Suprapubic skin (tissue), 4 donors: ENCODE measurements at regions not wholly inside any gene's neighbourhood (a gene's known extent, or its start where the extent isn't known, plus 50 kb on each side); places are given as distances from the start of the nearest gene placed in this dataset.

Experiments used
- DNase-seq, 2 donors: peaks; one replicate each; pipeline ENCODE4 v3.0.0-alpha.2; 2019; ENCODE audit warnings: low spot score in 2 of 2
- H3K27ac ChIP-seq: fragments of 200-600 bp; sonication (generic); one replicate; pipeline ENCODE4 v1.5.1; 2019
- H3K27me3 ChIP-seq: fragments of 200-600 bp; sonication (generic); one replicate; pipeline ENCODE4 v1.5.1; 2019
- H3K36me3 ChIP-seq: fragments of 200-600 bp; sonication (generic); one replicate; pipeline ENCODE4 v1.5.1; 2019
- H3K4me1 ChIP-seq: fragments of 200-600 bp; sonication (generic); one replicate; pipeline ENCODE4 v1.5.1; 2019
- H3K4me3 ChIP-seq: fragments of 200-600 bp; sonication (generic); one replicate; pipeline ENCODE4 v1.5.1; 2019; ENCODE audit warnings: mild to moderate bottlenecking
- H3K9me3 ChIP-seq: fragments of 200-600 bp; sonication (generic); one replicate; pipeline ENCODE4 v1.5.1; 2019
- EP300 ChIP-seq: sonication (generic); formaldehyde crosslinking; IDR thresholded peaks from one replicate; pipeline ENCODE4 v1.6.1; 2017; ENCODE audit warnings: antibody characterized with exemption
- POLR2A ChIP-seq, 2 donors: fragments of 450-650 bp; IDR thresholded peaks; one replicate each; pipeline ENCODE4 v1.6.1; 2017; ENCODE audit warnings: antibody characterized with exemption in 2 of 2, mild to moderate bottlenecking in 2 of 2, moderate library complexity in 2 of 2
- POLR2AphosphoS5 ChIP-seq, 3 donors: sonication (generic); formaldehyde crosslinking; IDR thresholded peaks; one replicate each; pipeline ENCODE4 v1.6.1; 2017; ENCODE audit warnings: antibody characterized with exemption in 3 of 3
- WGBS: methylation state at CpG from one replicate; pipeline ENCODE4 v1.1.5; 2018; 5-methylcytosine and 5-hydroxymethylcytosine counted together
- TF ChIP-seq, protein P1 (sequence below), 2 donors: fragments of 200-600 bp in 1 of 2; fragments of 450-650 bp in 1 of 2; sonication (generic) in 1 of 2; IDR thresholded peaks; one replicate each; pipeline ENCODE4 v1.5.1; 2016 to 2019; ENCODE audit warnings: antibody characterized with exemption in 2 of 2, mild to moderate bottlenecking in 1 of 2, moderate library complexity in 1 of 2

DNA sequence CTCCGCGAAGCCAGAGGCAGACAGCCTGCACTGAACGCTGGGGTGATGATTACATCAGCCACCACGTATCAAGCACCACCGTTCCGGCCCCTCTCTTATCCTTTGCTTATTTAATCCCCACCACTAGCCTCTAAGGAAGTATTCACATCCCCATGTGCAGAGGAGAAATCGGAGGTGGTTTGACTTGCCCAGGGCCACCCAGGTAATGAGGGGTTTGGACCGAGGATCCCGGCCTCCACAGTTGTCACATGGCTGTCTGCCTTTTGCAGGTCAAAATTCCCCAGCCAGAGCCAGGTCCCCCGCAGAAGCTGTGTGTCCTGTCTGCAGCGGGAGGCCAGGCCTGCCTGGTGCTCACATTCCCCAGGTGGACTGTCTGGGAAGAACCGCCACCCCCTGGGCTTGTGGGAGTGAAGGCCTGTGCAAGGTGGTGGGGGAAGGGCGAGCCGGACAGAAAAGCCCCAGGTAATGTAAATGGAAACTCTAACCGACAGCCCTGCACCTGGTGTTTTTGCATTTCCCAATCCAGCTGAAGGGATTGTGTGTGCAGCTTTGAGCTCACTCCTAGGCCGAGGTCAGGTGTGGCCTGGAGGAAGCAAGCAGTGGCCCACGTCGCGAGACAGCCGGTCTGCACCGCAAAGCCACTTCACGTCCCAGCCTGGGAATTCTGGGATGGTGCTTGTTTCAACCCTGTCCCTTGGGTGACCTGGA, 108.5 kb upstream of the ID2 start:
- WGBS = 88% methylated on average over 17 of the region's 22 CpGs

GRCh38 chr2:8573942-8574195, 108.0 kb upstream of the ID2 start:
- peak in 1 of 2 donors; percentile 43 for DNase-seq
- H3K36me3 ChIP-seq = no peaks in the 10 kb centered on the region
- peaks cover 25% of the 10 kb centered on the region for H3K4me1 ChIP-seq
- no peak overlapping the region for H3K4me3 ChIP-seq
- no peaks in the 10 kb centered on the region for H3K27me3 ChIP-seq
- H3K27ac ChIP-seq = no peak overlapping the region
- TF ChIP-seq EP300 (no peak), POLR2A (IDR thresholded peaks at IDR 0.05) (no peak), POLR2AphosphoS5 (IDR thresholded peaks at IDR 0.05) (no peak)
- TF ChIP-seq, protein P1, sequence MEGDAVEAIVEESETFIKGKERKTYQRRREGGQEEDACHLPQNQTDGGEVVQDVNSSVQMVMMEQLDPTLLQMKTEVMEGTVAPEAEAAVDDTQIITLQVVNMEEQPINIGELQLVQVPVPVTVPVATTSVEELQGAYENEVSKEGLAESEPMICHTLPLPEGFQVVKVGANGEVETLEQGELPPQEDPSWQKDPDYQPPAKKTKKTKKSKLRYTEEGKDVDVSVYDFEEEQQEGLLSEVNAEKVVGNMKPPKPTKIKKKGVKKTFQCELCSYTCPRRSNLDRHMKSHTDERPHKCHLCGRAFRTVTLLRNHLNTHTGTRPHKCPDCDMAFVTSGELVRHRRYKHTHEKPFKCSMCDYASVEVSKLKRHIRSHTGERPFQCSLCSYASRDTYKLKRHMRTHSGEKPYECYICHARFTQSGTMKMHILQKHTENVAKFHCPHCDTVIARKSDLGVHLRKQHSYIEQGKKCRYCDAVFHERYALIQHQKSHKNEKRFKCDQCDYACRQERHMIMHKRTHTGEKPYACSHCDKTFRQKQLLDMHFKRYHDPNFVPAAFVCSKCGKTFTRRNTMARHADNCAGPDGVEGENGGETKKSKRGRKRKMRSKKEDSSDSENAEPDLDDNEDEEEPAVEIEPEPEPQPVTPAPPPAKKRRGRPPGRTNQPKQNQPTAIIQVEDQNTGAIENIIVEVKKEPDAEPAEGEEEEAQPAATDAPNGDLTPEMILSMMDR (IDR thresholded peaks at IDR 0.05) = no peak
- H3K9me3 ChIP-seq = no peaks in the 10 kb centered on the region
- WGBS = 85% methylated on average over 6 of the region's 9 CpGs

More for the DNA sequence above, 108.5 kb upstream of the ID2 start:
- H3K4me3 ChIP-seq = no peak overlapping the region
- H3K9me3 ChIP-seq = no peaks in the 10 kb centered on the region
- peak; percentile 51 to 77 for DNase-seq
- TF ChIP-seq POLR2AphosphoS5 (IDR thresholded peaks at IDR 0.05) = no peak
- TF ChIP-seq POLR2A (IDR thresholded peaks at IDR 0.05) = no peak
- TF ChIP-seq EP300 = no peak
- TF ChIP-seq, protein P1 (IDR thresholded peaks at IDR 0.05) = no peak
- H3K27me3 ChIP-seq = no peaks in the 10 kb centered on the region
- H3K27ac ChIP-seq = no peak overlapping the region
- no peaks in the 10 kb centered on the region for H3K36me3 ChIP-seq
- H3K4me1 ChIP-seq = peaks cover 25% of the 10 kb centered on the region

- no peak for TF ChIP-seq POLR2A (IDR thresholded peaks at IDR 0.05)
- TF ChIP-seq, protein P1 (IDR thresholded peaks at IDR 0.05) = no peak
- no peak for TF ChIP-seq EP300
- no peak for TF ChIP-seq POLR2AphosphoS5 (IDR thresholded peaks at IDR 0.05)
- 69% methylated on average over 5 of the region's 24 CpGs for WGBS
- Histone ChIP-seq H3K36me3 (no peaks in the 10 kb centered on the region), H3K4me3 (no peak overlapping the region), H3K27ac (no peak overlapping the region), H3K9me3 (no peaks in the 10 kb centered on the region), H3K4me1 (peaks cover 25% of the 10 kb centered on the region), H3K27me3 (no peaks in the 10 kb centered on the region)
- DNase-seq = peak; percentile 57 to 75
Observed at GRCh38 chr2:8574196-8575037, 107.4 kb upstream of the ID2 start.

DNA sequence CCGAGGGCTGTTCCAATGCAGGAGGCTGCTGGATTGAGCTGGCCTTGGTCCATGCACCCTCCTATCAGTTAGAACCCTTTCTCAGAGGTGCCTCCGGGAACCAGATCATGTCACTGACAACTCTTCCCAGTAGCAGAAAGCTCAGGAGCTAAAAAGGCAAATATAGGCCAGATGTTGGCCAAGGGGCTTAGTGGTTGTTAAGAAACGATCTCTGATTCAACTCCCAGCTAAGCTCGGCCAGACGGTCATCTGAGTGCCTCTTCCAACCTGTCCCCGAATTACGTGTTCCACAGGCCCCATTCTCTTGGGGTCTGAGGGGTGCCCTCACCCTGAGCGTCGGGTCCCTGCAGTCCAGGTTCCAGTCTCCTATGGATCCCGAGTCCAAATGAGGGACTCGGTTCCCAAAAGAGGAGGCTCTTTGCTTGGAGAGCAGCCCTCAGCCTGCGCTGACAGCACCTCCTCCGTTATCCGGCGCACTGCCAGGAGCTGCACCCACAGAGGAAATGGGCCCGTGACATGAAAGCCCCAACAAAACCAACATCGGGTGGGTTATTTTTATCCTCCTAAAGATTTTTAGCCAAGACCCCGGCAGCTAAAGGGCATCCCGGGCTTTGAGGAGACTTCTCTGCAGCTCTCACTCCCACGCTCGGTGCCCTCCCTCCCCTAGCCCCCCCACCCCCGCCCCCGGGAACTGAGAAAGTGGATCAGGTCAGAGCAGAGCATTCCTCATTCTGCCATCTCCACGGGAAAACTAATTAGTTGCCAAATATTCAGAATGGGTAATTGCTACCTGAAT, 106.6 kb upstream of the ID2 start:
- 24% methylated on average over 16 of the region's 24 CpGs for WGBS
- no peak for TF ChIP-seq POLR2AphosphoS5 (IDR thresholded peaks at IDR 0.05)
- TF ChIP-seq, protein P1 (IDR thresholded peaks at IDR 0.05) = no peak
- no peak for TF ChIP-seq POLR2A (IDR thresholded peaks at IDR 0.05)
- no peak for TF ChIP-seq EP300
- Histone ChIP-seq H3K27ac (no peak overlapping the region), H3K4me1 (peaks cover 25% of the 10 kb centered on the region), H3K4me3 (no peak overlapping the region), H3K36me3 (no peaks in the 10 kb centered on the region), H3K27me3 (no peaks in the 10 kb centered on the region), H3K9me3 (no peaks in the 10 kb centered on the region)
- DNase-seq = peak; percentile 51 to 65
